Effector memory CD4-positive, alpha-beta T cell (primary cell): ENCODE measurements at regions not wholly inside any gene's neighbourhood (a gene's known extent, or its start where the extent isn't known, plus 50 kb on each side); places are given as distances from the start of the nearest gene placed in this dataset.

Experiments
- DNase-seq, 3 donors: peaks; one replicate each; pipeline ENCODE4 v3.0.0-alpha.2; 2020
- H3K27ac ChIP-seq: 2 replicates; pipeline ENCODE4 v1.7.0; 2013; ENCODE audit warnings: mild to moderate bottlenecking, low read length, moderate library complexity; ENCODE audit not compliant: insufficient read depth, poor library complexity, severe bottlenecking
- H3K27me3 ChIP-seq: replicated peaks from 2 replicates; pipeline ENCODE4 v1.7.0; 2013; ENCODE audit warnings: mild to moderate bottlenecking, low read length; ENCODE audit not compliant: insufficient read depth, control insufficient read depth, poor library complexity, severe bottlenecking
- H3K36me3 ChIP-seq: 2 replicates; pipeline ENCODE4 v1.7.0; 2013; ENCODE audit warnings: mild to moderate bottlenecking, low read length, moderate library complexity; ENCODE audit not compliant: control insufficient read depth, insufficient read depth
- H3K4me1 ChIP-seq: 2 replicates; pipeline ENCODE4 v1.7.0; 2013; ENCODE audit warnings: low read length, mild to moderate bottlenecking; ENCODE audit not compliant: control insufficient read depth, insufficient read depth, poor library complexity, severe bottlenecking
- H3K4me3 ChIP-seq: 2 replicates; pipeline ENCODE4 v1.7.0; 2013; ENCODE audit warnings: low read length, low read depth, mild to moderate bottlenecking; ENCODE audit not compliant: insufficient read depth, poor library complexity, severe bottlenecking
- H3K9me3 ChIP-seq: 2 replicates; pipeline ENCODE4 v1.7.0; 2013; ENCODE audit warnings: mild to moderate bottlenecking, low read length, moderate library complexity; ENCODE audit not compliant: control insufficient read depth

GRCh38 chr6:137315081-137315480, 95.9 kb upstream of the IFNGR1 start:
- no peaks in the 10 kb centered on the region for H3K27me3 ChIP-seq
- H3K4me3 ChIP-seq, result no peak overlapping the region
- H3K4me1 ChIP-seq, result no peaks in the 10 kb centered on the region
- H3K36me3 ChIP-seq, result no peaks in the 10 kb centered on the region
- DNase-seq, result no peak
- no peak overlapping the region for H3K27ac ChIP-seq
- H3K9me3 ChIP-seq, result no peaks in the 10 kb centered on the region

DNA sequence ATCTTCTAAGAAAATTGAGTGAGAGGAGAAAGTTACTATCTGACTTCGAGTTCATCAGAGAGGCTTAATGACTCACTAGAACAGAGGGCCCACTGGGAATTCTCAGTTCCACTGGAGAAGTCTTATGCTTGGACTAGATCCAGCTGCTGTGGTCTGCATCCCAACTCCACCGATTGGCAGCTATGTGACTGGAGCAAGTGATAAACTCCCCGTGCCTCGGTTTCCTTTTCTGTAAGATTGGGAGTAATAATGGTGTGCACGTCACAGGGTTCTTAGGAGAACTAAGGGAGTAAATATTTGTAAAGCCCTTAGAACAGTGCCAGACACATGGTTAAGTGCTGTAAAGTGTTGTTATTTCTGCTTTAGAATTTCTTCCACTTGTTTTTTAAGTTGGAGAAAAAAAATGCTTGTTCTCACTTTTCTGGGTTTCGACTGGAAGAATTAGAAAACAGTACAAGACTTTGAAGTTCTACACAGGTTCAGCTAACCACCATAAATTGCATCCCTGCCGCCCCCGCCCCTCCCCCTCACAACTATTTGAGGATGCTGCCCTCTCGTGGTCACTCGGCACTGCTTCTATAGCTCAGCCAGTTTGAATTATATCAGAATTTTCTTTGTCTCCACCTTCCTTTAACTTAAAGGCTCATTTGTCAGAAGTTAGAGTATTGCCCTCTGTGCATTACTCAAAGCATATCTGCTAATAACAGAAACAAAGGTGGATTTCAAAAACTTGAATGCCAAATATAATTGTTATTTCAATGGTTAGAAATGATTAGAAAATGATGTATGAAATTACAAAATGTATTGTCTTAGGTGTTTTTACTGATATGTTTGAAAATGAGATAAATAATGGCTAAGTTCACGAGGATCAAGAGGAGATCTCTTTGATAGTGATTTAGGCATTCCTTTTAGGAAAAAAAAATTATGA, 95.0 kb upstream of the IFNGR1 start:
- H3K36me3 ChIP-seq, result no peaks in the 10 kb centered on the region
- peaks cover 2% of the 10 kb centered on the region for H3K4me1 ChIP-seq
- H3K27ac ChIP-seq, result no peak overlapping the region
- no peaks in the 10 kb centered on the region for H3K9me3 ChIP-seq
- H3K27me3 ChIP-seq, result no peaks in the 10 kb centered on the region
- peak; percentile 19 to 54 (median 47) for DNase-seq
- no peak overlapping the region for H3K4me3 ChIP-seq

- H3K9me3 ChIP-seq, result no peaks in the 10 kb centered on the region
- H3K27ac ChIP-seq, result no peak overlapping the region
- no peaks in the 10 kb centered on the region for H3K27me3 ChIP-seq
- peaks cover 4% of the 10 kb centered on the region for H3K4me1 ChIP-seq
- no peaks in the 10 kb centered on the region for H3K36me3 ChIP-seq
- no peak for DNase-seq
- no peak overlapping the region for H3K4me3 ChIP-seq
Observed at GRCh38 chr6:137313211-137313610, 94.0 kb upstream of the IFNGR1 start.

DNA sequence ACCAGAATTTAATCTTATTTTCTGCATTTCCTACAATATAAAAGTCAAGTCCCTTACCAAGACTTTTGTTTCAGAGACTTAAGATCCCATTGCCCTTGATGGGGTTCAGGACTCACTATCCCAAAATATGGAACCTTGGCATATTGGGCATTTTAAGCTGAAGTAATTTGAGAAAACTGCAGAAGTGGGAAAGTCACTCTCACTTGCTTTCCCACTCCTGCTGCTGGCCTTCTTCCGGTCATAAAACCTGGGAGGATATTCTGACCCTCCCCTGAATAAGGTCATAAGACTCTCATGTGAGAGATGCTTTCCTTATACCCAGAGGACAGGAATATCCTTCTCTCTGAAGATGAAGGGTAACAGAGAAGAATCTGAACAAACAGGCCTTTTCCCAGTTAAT, 92.8 kb upstream of the IFNGR1 start:
- DNase-seq, result no peak
- Histone ChIP-seq H3K4me3 (no peak overlapping the region), H3K4me1 (peaks cover 4% of the 10 kb centered on the region), H3K9me3 (no peaks in the 10 kb centered on the region), H3K27ac (no peak overlapping the region), H3K36me3 (no peaks in the 10 kb centered on the region), H3K27me3 (no peaks in the 10 kb centered on the region)

DNA sequence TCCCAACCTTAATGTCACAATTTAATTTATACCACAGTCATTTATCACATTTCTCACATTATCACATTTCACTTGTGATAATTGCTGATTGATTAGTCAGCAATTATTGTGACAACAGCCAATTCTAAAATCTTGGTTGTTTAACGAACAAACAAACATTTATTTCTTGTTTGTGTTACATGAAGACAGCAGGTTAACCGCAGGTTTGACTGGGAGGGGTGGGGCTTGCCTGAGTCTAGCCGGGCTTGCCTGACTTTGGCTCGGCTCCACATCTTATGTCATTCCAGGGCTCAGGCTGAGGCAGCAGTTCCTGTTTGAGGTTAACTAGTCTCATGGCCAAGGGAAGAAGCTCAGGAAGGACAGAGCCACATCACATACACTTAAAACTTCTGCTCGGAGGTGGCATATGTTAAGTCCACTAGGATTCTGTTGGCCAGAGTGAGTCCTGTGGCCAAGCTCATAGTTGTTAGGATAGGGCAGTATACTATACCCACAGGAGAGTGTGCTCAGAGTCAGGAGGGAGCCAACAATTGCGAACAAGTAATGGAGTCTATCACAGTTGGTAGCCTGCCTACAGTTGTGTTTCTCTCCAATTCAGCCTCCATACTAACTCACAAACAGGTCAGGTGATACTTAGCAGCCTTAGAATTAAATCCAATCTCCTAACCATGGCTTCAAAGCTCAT, 90.0 kb upstream of the IFNGR1 start:
- peak; percentile 2 to 9 (median 4) for DNase-seq
- H3K36me3 ChIP-seq, result no peaks in the 10 kb centered on the region
- no peaks in the 10 kb centered on the region for H3K27me3 ChIP-seq
- H3K4me1 ChIP-seq, result peaks cover 4% of the 10 kb centered on the region
- no peak overlapping the region for H3K4me3 ChIP-seq
- H3K9me3 ChIP-seq, result no peaks in the 10 kb centered on the region
- no peak overlapping the region for H3K27ac ChIP-seq

GRCh38 chr6:137307163-137307854, 88.1 kb upstream of the IFNGR1 start:
- no peak for DNase-seq
- Histone ChIP-seq H3K9me3 (no peaks in the 10 kb centered on the region), H3K4me1 (peaks cover 4% of the 10 kb centered on the region), H3K27ac (no peak overlapping the region), H3K27me3 (no peaks in the 10 kb centered on the region), H3K36me3 (no peaks in the 10 kb centered on the region), H3K4me3 (no peak overlapping the region)

GRCh38 chr6:137305691-137306090, 86.5 kb upstream of the IFNGR1 start:
- no peak for DNase-seq
- H3K27me3 ChIP-seq, result no peaks in the 10 kb centered on the region
- no peak overlapping the region for H3K4me3 ChIP-seq
- H3K36me3 ChIP-seq, result no peaks in the 10 kb centered on the region
- no peak overlapping the region for H3K27ac ChIP-seq
- H3K9me3 ChIP-seq, result no peaks in the 10 kb centered on the region
- H3K4me1 ChIP-seq, result peaks cover 4% of the 10 kb centered on the region

GRCh38 chr6:137304020-137304780, 85.0 kb upstream of the IFNGR1 start:
- Histone ChIP-seq H3K9me3 (no peaks in the 10 kb centered on the region), H3K27me3 (no peaks in the 10 kb centered on the region), H3K27ac (no peak overlapping the region), H3K36me3 (no peaks in the 10 kb centered on the region), H3K4me3 (no peak overlapping the region), H3K4me1 (peaks cover 2% of the 10 kb centered on the region)
- no peak for DNase-seq

GRCh38 chr6:137303441-137303840, 84.3 kb upstream of the IFNGR1 start:
- DNase-seq, result no peak

More at GRCh38 chr6:137303441-137303840, 84.3 kb upstream of the IFNGR1 start:
- Histone ChIP-seq H3K27ac (no peak overlapping the region), H3K9me3 (no peaks in the 10 kb centered on the region), H3K4me3 (no peak overlapping the region), H3K27me3 (no peaks in the 10 kb centered on the region), H3K4me1 (no peaks in the 10 kb centered on the region), H3K36me3 (no peaks in the 10 kb centered on the region)
